ENCODE measurements at regions not wholly inside any gene's neighbourhood (a gene's known extent, or its start where the extent isn't known, plus 50 kb on each side); places are given as distances from the start of the nearest gene placed in this dataset.

DNA sequence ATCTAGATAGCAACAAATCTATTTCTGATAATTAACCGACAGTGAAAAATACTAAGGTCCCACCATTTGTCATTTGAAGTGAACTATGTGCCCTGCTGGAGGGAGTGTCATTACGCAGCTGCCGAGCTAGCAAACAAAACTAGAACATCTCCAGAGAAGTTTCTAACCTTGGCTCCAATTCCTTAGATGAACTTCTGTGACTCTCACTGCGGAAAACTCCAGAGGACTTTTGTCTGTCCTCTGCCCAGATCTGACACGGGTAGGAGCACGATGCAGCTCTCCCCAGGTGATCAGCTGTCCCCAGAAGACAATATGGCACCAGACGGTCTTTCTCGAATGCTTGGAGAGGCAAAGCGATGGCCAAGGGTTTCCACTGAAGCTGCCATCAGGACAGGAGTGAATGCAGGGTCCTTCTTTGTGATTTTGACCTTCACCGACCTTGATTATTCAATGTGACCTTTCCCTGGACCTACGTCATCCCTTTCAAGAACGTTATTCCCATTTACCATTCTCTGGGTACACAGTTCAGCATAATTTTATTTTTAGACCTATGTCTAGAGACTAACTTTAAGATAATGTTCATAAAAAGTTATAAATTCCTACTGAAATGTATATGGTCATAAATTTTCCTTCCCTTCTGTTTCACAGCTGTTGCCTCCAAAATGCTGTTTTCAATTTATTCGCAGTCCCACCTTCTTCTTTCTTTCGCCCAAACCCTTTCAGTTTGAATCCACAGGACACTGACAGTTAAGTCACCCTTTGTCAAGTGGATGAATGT is 116.7 kb upstream of the C7orf33 start:
- Mint-ChIP-seq H3K4me1 (peaks cover 7% of the 10 kb centered on the region), H3K27ac (no peak overlapping the region; the same call in 1 of the 2 replicates), H3K36me3 (ENCODE audit: low read depth) (0 out of 3 replicates have a peak, but pooled peaks cover 2% of the 10 kb centered on the region), H3K27me3 (ENCODE audit: insufficient read depth, low read depth, poor library complexity) (no peaks in the 10 kb centered on the region), H3K9me3 (peaks cover 3% of the 10 kb centered on the region; the same call in 2 of the 3 replicates), H3K4me3 (no peak overlapping the region)
- no peak overlapping the region for H3K4me3 ChIP-seq
- H3K9me2 ChIP-seq (ENCODE audit: insufficient read depth) = no peaks in the 10 kb centered on the region
- TF ChIP-seq NANOG (IDR thresholded peaks at IDR 0.05; ENCODE audit: borderline replicate concordance) (no peak), EZH2 (IDR thresholded peaks at IDR 0.05; ENCODE audit: low read depth, unreplicated experiment) (no peak), ZNF114 (CRISPR knock-in tag; IDR thresholded peaks at IDR 0.05) (no peak), ZNF331 (CRISPR knock-in tag; IDR thresholded peaks at IDR 0.05; ENCODE audit: low read depth) (no peak), JUNB (IDR thresholded peaks at IDR 0.05; ENCODE audit: unreplicated experiment) (no peak), POLR2AphosphoS5 (IDR thresholded peaks at IDR 0.05; ENCODE audit: low read depth) (no peak)
- TF ChIP-seq, protein P1, sequence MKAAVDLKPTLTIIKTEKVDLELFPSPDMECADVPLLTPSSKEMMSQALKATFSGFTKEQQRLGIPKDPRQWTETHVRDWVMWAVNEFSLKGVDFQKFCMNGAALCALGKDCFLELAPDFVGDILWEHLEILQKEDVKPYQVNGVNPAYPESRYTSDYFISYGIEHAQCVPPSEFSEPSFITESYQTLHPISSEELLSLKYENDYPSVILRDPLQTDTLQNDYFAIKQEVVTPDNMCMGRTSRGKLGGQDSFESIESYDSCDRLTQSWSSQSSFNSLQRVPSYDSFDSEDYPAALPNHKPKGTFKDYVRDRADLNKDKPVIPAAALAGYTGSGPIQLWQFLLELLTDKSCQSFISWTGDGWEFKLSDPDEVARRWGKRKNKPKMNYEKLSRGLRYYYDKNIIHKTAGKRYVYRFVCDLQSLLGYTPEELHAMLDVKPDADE (IDR thresholded peaks at IDR 0.05) = no peak
- TF ChIP-seq, protein P2, sequence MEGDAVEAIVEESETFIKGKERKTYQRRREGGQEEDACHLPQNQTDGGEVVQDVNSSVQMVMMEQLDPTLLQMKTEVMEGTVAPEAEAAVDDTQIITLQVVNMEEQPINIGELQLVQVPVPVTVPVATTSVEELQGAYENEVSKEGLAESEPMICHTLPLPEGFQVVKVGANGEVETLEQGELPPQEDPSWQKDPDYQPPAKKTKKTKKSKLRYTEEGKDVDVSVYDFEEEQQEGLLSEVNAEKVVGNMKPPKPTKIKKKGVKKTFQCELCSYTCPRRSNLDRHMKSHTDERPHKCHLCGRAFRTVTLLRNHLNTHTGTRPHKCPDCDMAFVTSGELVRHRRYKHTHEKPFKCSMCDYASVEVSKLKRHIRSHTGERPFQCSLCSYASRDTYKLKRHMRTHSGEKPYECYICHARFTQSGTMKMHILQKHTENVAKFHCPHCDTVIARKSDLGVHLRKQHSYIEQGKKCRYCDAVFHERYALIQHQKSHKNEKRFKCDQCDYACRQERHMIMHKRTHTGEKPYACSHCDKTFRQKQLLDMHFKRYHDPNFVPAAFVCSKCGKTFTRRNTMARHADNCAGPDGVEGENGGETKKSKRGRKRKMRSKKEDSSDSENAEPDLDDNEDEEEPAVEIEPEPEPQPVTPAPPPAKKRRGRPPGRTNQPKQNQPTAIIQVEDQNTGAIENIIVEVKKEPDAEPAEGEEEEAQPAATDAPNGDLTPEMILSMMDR (conservative IDR thresholded peaks at IDR 0.05; ENCODE audit: low read depth in 2 of 2) = no peak
- TF ChIP-seq, protein P3, sequence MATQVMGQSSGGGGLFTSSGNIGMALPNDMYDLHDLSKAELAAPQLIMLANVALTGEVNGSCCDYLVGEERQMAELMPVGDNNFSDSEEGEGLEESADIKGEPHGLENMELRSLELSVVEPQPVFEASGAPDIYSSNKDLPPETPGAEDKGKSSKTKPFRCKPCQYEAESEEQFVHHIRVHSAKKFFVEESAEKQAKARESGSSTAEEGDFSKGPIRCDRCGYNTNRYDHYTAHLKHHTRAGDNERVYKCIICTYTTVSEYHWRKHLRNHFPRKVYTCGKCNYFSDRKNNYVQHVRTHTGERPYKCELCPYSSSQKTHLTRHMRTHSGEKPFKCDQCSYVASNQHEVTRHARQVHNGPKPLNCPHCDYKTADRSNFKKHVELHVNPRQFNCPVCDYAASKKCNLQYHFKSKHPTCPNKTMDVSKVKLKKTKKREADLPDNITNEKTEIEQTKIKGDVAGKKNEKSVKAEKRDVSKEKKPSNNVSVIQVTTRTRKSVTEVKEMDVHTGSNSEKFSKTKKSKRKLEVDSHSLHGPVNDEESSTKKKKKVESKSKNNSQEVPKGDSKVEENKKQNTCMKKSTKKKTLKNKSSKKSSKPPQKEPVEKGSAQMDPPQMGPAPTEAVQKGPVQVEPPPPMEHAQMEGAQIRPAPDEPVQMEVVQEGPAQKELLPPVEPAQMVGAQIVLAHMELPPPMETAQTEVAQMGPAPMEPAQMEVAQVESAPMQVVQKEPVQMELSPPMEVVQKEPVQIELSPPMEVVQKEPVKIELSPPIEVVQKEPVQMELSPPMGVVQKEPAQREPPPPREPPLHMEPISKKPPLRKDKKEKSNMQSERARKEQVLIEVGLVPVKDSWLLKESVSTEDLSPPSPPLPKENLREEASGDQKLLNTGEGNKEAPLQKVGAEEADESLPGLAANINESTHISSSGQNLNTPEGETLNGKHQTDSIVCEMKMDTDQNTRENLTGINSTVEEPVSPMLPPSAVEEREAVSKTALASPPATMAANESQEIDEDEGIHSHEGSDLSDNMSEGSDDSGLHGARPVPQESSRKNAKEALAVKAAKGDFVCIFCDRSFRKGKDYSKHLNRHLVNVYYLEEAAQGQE (IDR thresholded peaks at IDR 0.05; ENCODE audit: unreplicated experiment) = no peak
- no peak overlapping the region for H3K27ac ChIP-seq (ENCODE audit: low read depth)
- H3K27me3 ChIP-seq (ENCODE audit: insufficient read depth) = no peaks in the 10 kb centered on the region
- no peak for DNase-seq (ENCODE audit: low spot score)
- H3K36me3 ChIP-seq (ENCODE audit: insufficient read depth) = no peaks in the 10 kb centered on the region
- no peak overlapping the region for H2AFZ ChIP-seq
- peaks cover 5% of the 10 kb centered on the region for H3K4me1 ChIP-seq (ENCODE audit: insufficient read depth)
- no peak overlapping the region for H3K4me2 ChIP-seq
- H4K20me1 ChIP-seq (replicated peaks; ENCODE audit: insufficient read depth) = no peaks in the 10 kb centered on the region
- ATAC-seq = no peak
- no peaks in the 10 kb centered on the region for H3F3A ChIP-seq (replicated peaks; ENCODE audit: low read depth)
- no peaks in the 10 kb centered on the region for H3K79me2 ChIP-seq (replicated peaks; ENCODE audit: insufficient read depth)
